Activated CD8-positive, alpha-beta memory T cell treated with anti-CD3 and anti-CD28 coated beads for 24 hours (primary cell): ENCODE measurements at regions not wholly inside any gene's neighbourhood (a gene's known extent, or its start where the extent isn't known, plus 50 kb on each side); places are given as distances from the start of the nearest gene placed in this dataset.
"Not testable (repeated sequence)": the region's sequence is repeated elsewhere in the genome, so short reads cannot be mapped to it uniquely, and the experiment has no call there.

ENCODE experiments used
- DNase-seq: peaks from one replicate; pipeline ENCODE4 v3.0.0-alpha.2; 2020

DNA sequence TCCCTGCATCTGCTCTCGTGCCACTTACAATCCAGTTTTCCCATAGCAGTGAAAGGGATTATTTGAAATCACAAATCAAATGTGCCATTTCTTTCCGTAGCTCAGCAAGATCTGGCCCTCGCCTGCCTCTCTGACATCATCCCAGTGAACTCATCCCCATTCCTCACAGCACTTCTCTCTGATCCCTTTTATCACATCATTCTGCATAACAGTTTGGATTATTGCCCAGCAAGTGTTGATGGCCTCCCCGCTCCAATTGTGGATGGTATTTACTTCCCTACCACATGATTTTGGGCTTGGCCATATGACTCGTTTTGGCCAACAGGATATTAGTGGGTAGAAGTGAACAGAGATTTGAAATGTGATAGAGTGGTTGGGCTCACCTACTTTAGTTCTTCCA, 185.0 kb downstream of the NPIPA7 start:
- not testable (repeated sequence) for DNase-seq

- DNase-seq, result not testable (repeated sequence)
These were observed 186.4 kb downstream of the NPIPA7 start for GRCh38 chr16:16565326-16565725.

DNA sequence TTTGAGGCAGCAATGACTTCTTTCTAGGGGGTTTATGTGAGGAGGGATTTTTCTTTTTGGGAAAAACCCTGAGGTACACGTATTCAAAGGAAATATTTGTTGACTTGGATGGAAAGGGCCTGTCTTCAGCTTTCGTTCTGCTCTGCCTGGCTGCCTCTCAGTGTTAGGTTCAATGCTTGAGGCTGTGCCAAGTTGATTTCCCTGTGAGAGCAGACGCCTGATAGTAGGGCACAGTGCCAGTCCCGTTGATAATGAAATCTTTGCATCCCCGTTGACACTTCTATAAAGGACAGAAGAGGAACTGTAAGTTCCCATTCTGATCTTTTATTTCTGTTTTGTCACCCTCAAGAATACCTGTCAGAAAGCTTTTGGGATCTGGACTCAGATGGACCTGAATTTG, 191.1 kb downstream of the NPIPA7 start:
- not testable (repeated sequence) for DNase-seq

DNA sequence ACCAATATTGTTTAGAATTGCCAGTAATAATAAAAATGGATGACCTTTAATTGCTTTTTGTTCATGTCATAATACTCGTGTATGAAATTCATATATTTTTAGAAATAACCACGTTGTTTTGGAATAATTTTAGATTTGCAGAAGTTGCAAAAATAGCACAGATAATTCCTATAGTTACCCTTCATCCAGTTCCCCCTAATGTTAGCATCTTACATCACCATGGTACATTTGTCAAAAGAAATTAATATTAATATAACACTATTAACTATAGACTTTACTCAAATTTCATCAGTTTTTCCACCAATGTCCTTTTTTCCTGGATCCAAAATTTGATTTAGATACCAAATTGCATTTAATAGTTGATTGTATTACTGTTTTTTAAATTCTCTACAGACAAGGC, 191.9 kb downstream of the NPIPA7 start:
- not testable (repeated sequence) for DNase-seq

DNA sequence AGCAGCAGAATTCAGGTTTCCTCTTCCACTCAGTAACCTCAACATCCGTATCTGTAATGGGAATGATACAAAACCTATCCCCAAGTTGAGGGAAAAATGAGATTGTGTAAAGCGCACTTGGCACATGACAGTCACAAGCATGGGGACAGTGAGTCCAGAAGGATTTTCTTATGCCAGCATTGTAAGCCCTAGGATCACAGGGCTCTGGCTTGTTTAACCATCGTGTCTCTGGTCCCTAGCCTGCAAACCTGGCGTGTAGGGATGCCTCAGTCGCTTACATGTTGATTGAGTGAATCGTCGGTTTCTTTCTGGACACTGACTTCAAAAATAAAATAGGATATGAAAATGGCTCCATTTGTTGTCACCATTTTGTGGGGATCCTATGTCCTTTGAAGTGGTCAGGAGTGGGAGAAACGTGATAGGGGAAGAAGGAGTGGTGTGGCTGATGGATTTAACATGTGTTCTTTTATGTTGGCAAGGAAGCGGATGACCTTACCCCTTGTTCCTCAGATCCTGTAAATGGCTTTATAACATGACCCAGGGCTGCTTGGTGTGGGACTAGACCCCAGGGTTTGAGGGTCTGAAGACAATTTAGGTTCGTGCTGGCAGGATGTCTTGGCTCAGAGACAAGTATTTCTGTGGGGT, 193.3 kb downstream of the NPIPA7 start:
- not testable (repeated sequence) for DNase-seq

DNA sequence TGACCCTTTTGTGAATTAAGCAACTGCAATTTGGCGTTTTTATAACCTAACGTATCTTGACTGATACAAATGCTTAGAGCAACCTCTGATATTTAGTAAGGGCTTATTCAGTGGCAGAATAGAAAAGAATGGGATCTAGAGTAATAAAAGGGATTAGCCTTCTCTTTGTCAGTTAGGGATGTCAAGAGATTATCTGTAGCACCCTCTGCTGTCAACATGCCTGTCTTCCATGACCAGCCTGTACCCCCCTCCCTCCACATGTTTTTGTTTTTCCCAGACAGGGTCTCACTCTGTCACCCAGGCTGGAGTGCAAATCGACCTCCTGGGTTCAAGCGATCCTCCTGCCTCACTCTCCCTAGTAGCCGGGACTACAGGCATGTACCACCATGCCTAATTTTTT, 198.1 kb downstream of the NPIPA7 start:
- DNase-seq, result not testable (repeated sequence)

- no peak for DNase-seq
These were observed 199.8 kb downstream of the NPIPA7 start for GRCh38 chr16:16578701-16579100.

DNA sequence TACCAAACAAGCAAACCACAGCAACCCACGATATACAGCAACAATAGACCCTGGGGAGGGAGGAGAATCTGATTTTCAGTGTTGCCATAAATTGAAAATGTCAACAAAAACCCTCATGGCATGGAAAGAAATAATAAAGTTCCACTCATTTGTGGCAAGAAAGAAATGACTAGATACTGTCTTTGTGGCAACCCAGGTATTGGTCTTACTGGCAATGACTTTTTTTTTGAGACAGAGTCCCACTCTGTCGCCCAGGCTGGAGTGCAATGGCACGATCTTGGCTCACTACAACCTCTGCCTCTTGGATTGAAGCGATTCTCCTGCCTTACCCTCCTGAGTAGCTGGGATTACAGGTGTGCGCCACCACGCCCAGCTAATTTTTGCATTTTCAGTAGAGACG, 204.0 kb downstream of the NPIPA7 start:
- not testable (repeated sequence) for DNase-seq

- not testable (repeated sequence) for DNase-seq
These were observed 207.2 kb downstream of the NPIPA7 start for GRCh38 chr16:16586073-16586651.

DNA sequence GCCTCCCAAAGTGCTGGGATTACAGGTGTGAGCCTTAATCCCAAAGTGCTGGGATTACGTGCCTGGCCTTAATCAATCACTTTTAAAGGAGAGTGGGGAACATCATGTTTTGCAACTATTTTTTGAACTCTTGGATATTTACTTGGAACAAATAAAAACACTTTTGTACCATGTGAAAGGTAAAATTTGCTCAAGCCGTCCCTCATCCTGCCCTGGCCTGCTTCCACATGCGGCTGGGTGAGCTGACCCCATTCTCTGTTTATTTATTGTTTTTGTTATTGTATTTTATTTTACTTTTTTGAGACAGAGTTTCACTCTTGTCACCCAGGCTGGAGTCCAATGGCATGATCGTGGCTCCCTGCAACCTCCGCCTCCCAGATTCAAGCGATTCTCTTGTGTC, 208.0 kb downstream of the NPIPA7 start:
- DNase-seq, result not testable (repeated sequence)

DNA sequence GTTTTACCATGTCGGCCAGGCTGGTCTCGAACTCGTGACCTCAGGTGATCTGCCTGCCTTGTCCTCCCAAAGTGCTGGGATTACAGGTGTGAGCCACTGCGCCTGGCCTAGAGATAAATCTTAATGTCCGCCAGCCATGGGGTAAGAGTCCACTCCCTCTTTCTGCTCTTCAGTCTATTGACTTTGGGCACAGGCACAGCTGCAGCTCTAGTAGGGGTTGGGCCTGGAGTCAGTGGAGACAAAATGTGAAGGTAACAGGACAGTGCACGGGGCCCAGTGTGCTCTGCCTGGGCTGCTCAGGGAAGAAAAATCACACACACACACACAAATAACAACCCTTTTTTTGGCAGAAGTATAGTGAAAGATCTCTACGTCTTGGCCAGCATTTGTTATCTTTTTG, 209.5 kb downstream of the NPIPA7 start:
- DNase-seq, result not testable (repeated sequence)

DNA sequence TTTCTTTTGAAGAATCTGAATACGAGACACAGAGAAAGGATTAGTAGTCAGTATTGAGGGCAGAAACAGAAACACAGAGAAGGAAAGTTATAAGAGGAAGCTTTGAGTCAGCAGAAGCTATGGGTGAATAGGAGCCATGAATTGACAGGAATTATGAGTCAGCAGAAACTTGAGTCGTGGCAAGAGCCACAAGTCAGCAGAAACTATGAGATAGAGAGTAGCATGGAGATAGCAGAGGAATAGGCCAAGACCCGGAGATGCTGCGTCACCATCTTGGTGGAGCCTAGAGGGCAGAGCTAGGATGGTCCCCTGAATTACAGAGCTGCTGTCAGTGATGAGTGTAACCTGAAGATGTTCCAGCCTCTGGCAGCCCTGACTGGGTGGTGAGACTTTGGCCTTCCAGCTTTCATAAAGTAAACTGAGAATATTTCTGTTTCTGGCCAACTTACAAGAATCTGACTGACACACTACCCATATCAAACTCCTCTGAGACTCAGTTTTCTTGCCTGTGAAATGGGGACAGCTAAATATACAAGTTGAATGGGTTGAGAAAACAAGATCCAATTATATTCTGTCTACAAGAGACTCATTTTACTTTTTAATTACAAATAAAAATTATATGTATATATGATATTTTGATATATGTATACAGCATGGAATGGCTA, 211.8 kb downstream of the NPIPA7 start:
- not testable (repeated sequence) for DNase-seq

- peak; percentile 76 for DNase-seq
These were observed 214.4 kb downstream of the NPIPA7 start for GRCh38 chr16:16593156-16593863.

- DNase-seq, result not testable (repeated sequence)
These were observed 216.2 kb downstream of the NPIPA7 start for GRCh38 chr16:16595029-16595718.

DNA sequence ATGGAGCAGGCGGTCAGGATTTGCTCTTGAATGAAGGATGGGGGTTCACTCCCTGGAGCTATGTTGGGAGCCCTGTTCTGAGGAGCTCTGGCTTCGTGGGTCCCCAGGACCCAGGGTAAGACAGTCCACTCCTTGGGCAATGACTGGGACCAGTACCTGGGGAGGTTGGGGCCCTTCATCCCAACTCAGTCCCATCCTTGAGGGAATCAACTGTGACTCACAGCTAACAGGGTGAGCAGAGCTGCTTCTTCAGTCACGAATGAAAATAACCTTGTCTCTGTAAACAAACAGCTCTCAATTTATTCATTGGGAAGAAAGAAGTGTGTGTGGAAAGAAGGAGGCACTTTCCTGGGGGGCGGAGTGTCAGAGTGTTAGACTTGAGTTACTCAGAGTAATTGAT, 222.3 kb downstream of the NPIPA7 start:
- DNase-seq, result not testable (repeated sequence)

DNA sequence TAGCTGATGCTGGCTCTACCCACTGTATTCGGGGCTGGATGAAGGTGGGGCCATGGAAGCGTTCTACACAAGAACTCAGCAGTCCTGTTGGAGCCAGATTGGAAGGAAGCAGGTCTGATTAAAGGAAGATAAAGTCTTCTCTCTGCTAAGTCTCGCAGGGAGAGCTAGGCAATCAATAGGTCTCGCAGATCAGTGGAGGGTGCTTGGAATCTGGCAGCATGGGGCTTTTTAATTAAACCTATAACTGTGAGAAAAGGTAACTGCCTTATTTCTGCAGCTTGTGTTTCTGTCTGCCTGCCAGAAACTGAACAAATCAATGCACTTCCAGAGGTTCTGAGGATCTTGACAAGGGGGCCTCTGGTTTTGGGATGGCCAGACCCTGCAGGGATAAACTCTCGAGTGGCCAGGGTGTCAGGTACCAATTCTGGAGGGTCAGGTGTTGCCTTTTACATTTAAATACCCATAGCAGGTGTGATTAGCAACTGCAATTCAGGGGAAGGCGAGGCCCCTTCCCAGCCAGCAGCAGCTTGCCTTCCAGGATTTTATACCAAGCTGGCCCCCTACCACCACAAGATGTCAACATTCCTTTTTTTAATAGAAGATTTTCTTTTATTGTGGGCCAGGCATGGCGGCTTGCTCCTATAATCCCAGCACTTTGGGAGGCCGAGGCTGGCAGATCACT, 228.6 kb downstream of the NPIPA7 start:
- DNase-seq, result not testable (repeated sequence)

- DNase-seq, result not testable (repeated sequence)
These were observed 230.7 kb downstream of the NPIPA7 start for GRCh38 chr16:16609627-16610026.

DNA sequence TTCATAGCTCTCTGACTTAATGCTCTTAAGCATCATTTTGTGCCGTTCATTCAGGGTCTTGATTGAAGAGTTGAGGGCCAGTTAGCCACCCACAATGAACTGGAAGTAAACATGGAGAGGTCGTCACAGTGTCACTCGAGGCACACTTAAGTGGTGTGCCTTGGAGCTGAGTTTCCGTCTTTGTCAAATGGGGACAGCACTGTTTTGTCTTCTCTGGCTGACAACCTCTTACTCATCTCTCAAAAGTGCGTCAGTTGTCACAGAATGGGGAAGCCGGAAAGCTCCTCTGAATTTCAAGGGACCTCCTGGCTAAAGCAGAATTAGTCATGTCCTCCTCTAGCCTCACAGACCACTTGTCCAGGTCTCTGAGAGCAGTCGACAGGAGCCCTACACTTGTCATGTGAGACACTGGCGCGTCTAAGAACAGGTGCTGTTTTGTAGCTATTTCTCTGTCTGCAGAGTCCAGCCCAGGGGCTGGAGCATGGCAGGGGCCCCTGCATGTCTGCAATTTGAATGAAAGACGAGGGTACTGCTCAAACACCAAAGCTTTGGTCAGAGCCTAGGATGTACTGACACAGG, 231.5 kb downstream of the NPIPA7 start:
- not testable (repeated sequence) for DNase-seq

- DNase-seq, result not testable (repeated sequence)
These were observed 234.3 kb downstream of the NPIPA7 start for GRCh38 chr16:16613212-16613611.

DNA sequence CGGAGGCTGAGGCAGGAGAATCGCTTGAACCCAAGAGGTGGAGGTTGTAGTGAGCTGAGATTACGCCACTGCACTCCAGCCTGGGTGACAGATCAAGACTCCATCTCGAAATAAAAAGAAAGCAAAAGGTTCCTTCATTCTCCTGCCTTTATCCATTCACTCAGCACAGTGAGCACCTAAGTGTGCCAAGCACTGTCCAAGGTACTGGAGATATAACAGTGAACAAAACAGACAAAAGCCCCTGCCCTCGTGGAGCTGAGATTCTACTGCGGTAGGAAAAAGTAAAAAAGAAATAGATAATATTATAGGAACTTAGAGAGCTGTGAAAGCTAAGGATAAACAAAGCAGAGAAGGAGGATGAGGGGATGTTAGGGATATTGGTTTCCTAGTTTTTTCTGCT, 235.5 kb downstream of the NPIPA7 start:
- not testable (repeated sequence) for DNase-seq

GRCh38 chr16:16618963-16619465, 240.1 kb downstream of the NPIPA7 start:
- DNase-seq, result not testable (repeated sequence)

GRCh38 chr16:16624367-16624766, 245.4 kb downstream of the NPIPA7 start:
- DNase-seq, result not testable (repeated sequence)
